GM12892 (cell line): ENCODE measurements at regions not wholly inside any gene's neighbourhood (a gene's known extent, or its start where the extent isn't known, plus 50 kb on each side); places are given as distances from the start of the nearest gene placed in this dataset.

Source experiments
- POLR2A ChIP-seq: IDR thresholded peaks from 2 replicates; pipeline ENCODE4 v1.6.1; 2011; ENCODE audit warnings: low read depth, low read length, control low read depth
- TAF1 ChIP-seq: IDR thresholded peaks from 2 replicates; pipeline ENCODE4 v1.6.1; 2011; ENCODE audit warnings: low read depth, mild to moderate bottlenecking, control low read depth, low read length, borderline replicate concordance

DNA sequence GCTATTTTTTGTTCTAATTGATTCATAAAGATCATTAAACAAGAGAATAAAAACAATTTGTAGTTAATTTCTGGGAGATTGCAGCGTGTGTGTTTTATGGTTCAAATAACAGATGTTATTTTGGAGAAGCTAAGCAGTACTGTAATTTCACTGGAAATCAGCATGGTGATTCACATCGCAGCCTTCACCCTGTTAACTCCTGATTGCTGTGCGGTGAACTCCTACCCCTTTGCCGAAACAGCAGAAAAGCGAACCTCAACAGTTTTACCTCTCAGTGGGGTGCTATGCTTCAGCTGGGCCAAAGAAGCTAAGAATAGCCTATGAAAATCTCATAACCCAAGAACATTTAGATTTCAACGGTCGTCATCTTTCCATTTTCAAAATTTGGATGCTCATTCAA lies 441.5 kb upstream of the RARB start:
- TF ChIP-seq POLR2A (no peak), TAF1 (no peak)
